IgD-negative memory B cell (primary cell): ENCODE measurements at regions not wholly inside any gene's neighbourhood (a gene's known extent, or its start where the extent isn't known, plus 50 kb on each side); places are given as distances from the start of the nearest gene placed in this dataset.
A peak's percentile ranks its signal among the peaks of the same experiment; 100 is the strongest.
"Not testable (repeated sequence)": the region's sequence is repeated elsewhere in the genome, so short reads cannot be mapped to it uniquely, and the experiment has no call there.

ENCODE experiments used
- H3K27ac Mint-ChIP-seq, 3 donors: one replicate each; pipeline ENCODE4 v1.8.0; 2020 to 2022; ENCODE audit warnings: mild to moderate bottlenecking in 3 of 3, mixed read lengths in 3 of 3, moderate library complexity in 1 of 3
- H3K27me3 Mint-ChIP-seq: one replicate; pipeline ENCODE4 v1.8.0; 2021; ENCODE audit warnings: mixed read lengths
- H3K36me3 Mint-ChIP-seq: one replicate; pipeline ENCODE4 v1.8.0; 2020; ENCODE audit warnings: mild to moderate bottlenecking, mixed read lengths
- H3K4me1 Mint-ChIP-seq, 3 donors: one replicate each; pipeline ENCODE4 v1.8.0; 2020 to 2022; ENCODE audit warnings: mixed read lengths in 3 of 3, mild to moderate bottlenecking in 1 of 3
- H3K4me3 Mint-ChIP-seq, 4 donors: one replicate each; pipeline ENCODE4 v1.8.0; 2020 to 2022; ENCODE audit warnings: mild to moderate bottlenecking in 4 of 4, mixed read lengths in 4 of 4, moderate library complexity in 3 of 4
- H3K9me3 Mint-ChIP-seq, 3 donors: one replicate each; pipeline ENCODE4 v1.8.0; 2020 to 2021; ENCODE audit warnings: mixed read lengths in 3 of 3, mild to moderate bottlenecking in 1 of 3

DNA sequence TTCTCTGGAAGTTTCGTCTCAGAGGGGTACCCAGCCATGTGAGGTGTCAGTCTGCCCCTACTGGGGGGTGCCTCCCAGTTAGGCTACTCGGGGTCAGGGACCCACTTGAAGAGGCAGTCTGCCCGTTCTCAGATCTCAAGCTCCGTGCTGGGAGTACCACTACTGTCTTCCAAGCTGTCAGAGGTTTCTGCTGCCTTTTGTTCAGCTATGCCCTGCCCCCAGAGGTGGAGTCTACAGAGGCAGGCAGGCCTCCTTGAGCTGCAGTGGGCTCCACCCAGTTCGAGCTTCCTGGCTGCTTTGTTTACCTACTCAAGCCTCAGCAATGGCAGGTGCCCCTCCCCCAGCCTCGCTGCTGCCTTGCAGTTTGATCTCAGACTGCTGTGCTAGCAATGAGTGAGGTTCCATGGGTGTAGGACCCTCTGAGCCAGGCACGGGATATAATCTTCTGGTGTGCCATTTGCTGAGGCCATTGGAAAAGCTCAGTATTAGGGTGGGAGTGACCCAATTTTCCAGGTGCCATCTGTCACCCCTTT, 71.0 kb upstream of the SH3GLB1 start:
- H3K36me3 Mint-ChIP-seq, H3K4me1 Mint-ChIP-seq, H3K27ac Mint-ChIP-seq, H3K4me3 Mint-ChIP-seq, H3K27me3 Mint-ChIP-seq: not testable (repeated sequence)
- peaks cover 0 to 14% (median 6%) of the 10 kb centered on the region in 3 donors for H3K9me3 Mint-ChIP-seq

DNA sequence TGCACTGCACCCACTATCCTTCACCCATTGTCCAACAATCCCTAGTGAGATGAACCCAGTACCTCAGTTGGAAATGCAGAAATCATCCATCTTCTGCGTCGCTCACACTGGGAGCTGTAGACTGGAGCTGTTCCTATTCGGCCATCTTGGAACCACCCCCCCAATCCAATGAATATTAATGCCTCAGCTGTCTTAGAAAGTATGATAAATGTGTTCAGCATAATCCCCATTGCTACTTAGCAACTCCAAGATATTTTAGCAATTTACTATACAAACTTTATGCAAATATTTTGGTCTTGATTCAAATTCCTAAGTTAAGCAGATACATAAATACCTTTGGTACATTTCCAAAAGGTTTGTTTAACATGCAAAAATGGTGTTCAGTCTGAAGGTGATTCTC, 70.5 kb upstream of the SH3GLB1 start:
- Mint-ChIP-seq H3K27me3 (peaks cover 8% of the 10 kb centered on the region), H3K9me3 (peaks cover 0 to 14% (median 5%) of the 10 kb centered on the region in 3 donors), H3K27ac (no peak overlapping the region), H3K4me1 (peaks cover 0 to 3% (median 0%) of the 10 kb centered on the region in 3 donors), H3K4me3 (peak overlapping the region in 2 of 4 donors; percentile 32 to 43), H3K36me3 (peaks cover 4% of the 10 kb centered on the region)

DNA sequence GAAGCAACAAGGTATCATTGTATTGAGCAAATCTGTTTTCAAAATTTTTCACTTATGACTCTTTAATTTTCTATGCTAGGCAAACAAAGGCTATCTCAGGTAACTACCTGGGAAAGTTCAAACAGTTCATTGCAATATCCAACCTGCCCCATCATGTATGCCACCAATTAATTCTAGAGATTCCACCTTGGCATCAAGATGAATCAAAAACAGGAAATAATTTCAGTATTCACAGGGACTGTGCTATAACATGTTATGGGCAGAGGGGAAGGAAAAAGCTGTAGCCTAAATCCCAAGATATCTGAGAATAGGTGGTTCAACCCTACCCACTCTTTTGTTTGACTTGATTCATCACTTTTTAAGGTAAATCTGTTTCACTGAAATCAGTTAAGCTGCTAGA, 67.5 kb upstream of the SH3GLB1 start:
- no peak overlapping the region for H3K27ac Mint-ChIP-seq
- peaks cover 0 to 3% (median 0%) of the 10 kb centered on the region in 3 donors for H3K4me1 Mint-ChIP-seq
- peaks cover 2% of the 10 kb centered on the region for H3K36me3 Mint-ChIP-seq
- no peak overlapping the region for H3K4me3 Mint-ChIP-seq
- peaks cover 0 to 4% (median 0%) of the 10 kb centered on the region in 3 donors for H3K9me3 Mint-ChIP-seq
- peaks cover 7% of the 10 kb centered on the region for H3K27me3 Mint-ChIP-seq

DNA sequence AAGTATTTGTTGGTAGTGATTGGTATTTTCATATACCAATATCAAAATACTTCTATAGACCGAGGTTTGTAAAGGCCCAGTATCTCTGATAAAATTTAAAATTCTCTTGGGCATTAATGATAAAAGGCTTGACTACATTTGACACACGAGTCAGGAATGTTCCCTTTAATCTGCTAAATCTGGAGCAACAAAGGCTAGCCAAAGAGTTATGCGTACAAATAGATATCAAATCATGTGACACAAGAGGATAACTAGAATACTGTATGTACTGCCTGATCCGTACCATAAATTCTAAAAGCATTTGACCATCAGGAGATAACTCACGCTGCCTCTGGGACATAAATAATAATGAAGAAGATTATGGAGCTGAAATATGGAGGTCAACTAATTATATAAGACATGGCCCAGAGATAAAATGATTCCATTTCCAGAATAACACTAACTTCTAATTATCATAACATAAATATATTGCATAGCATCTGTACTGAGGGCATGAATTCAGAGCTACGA, 64.2 kb upstream of the SH3GLB1 start:
- Mint-ChIP-seq H3K9me3 (peaks cover 0 to 1% (median 0%) of the 10 kb centered on the region in 3 donors), H3K4me3 (no peak overlapping the region), H3K27me3 (peaks cover 6% of the 10 kb centered on the region), H3K36me3 (peaks cover 2% of the 10 kb centered on the region), H3K27ac (no peak overlapping the region), H3K4me1 (peaks cover 0 to under 1% (median 0%) of the 10 kb centered on the region in 3 donors)

DNA sequence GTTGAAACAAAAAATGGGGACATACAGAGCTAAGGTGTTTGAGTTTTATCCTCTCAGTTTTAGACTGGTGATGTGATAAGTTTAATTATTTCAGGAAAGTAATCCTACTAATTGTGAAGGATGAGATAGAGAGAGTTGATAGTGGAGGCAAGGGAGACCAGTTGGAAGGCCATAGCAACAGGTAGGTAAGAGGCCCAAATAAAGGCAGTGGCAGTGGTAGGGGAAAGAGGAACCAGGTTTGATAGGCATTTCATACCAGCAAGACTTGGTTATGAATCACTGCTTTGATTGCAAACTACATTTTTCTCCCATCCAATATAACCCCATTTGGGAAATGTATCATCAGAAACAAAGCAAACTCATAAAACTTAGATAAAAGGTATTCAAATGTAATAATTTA, 63.1 kb upstream of the SH3GLB1 start:
- peaks cover 2% of the 10 kb centered on the region for H3K36me3 Mint-ChIP-seq
- H3K4me1 Mint-ChIP-seq, result peaks cover 0 to 5% (median 4%) of the 10 kb centered on the region in 3 donors
- no peak overlapping the region for H3K4me3 Mint-ChIP-seq
- peaks cover 0 to 3% (median 0%) of the 10 kb centered on the region in 3 donors for H3K9me3 Mint-ChIP-seq
- peaks cover 5% of the 10 kb centered on the region for H3K27me3 Mint-ChIP-seq
- no peak overlapping the region for H3K27ac Mint-ChIP-seq

DNA sequence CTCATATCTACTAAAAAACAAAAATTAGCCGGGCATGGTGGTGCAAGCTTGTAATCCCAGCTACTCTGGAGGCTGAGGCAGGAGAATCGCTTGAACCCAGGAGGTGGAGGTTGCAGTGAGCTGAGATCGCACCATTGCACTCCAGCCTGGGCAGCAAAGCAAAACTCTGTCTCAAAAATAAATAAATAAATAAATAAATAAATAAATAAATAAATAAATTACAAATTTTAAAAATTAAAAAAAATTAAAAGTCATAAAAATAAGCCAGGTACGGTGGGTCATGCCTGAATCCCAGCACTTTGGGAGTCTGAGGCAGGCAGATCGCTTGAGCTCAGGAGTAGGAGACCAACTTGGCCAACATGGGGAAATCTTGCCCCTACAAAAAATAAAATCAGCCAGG, 59.7 kb upstream of the SH3GLB1 start:
- H3K9me3 Mint-ChIP-seq, H3K4me3 Mint-ChIP-seq, H3K4me1 Mint-ChIP-seq: not testable (repeated sequence)

DNA sequence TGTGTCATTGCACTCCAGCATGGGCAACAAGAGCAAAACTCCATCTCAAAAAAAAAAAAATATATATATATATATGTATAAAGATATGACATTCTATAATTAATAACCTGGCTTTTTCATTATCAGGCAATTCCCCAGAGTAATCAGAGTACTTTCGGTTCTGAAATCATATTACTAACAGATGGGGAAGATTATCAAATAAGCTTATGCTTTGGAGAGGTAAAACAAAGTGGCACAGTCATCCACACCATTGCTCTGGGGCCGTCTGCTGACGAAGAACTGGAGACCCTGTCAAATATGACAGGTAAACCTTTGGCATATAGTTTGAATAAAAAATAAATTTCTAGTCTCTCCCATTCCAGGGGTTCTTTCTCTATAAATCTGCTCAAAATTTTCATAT, 58.5 kb upstream of the SH3GLB1 start:
- Mint-ChIP-seq H3K27me3 (no peaks in the 10 kb centered on the region), H3K4me1 (peaks cover 0 to 7% (median 6%) of the 10 kb centered on the region in 3 donors), H3K4me3 (no peak overlapping the region), H3K36me3 (no peaks in the 10 kb centered on the region), H3K27ac (no peak overlapping the region), H3K9me3 (peaks cover 0 to 3% (median 0%) of the 10 kb centered on the region in 3 donors)

More for the DNA sequence above, 59.7 kb upstream of the SH3GLB1 start:
- H3K27ac Mint-ChIP-seq, H3K27me3 Mint-ChIP-seq, H3K36me3 Mint-ChIP-seq: not testable (repeated sequence)

DNA sequence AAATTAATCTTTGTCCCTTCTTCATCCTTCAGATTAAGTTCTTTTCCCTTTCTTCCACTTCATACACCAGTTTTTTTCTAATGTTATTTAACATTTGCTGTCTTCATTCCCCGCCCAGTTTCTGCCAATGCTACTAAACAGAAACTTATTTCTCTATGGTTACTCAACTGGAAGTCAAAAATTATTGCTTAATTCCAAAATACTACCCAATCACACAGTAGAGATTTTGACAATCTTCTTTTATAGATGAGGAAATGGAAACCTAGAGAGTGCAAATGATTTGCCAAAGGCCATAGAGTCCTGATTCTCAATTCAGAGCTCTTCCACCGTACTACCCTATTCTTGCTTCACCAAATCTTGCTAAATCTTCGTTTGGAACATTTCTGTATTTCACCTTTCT, 58.1 kb upstream of the SH3GLB1 start:
- no peak overlapping the region for H3K4me3 Mint-ChIP-seq
- H3K4me1 Mint-ChIP-seq, result peaks cover 0 to 7% (median 6%) of the 10 kb centered on the region in 3 donors
- H3K27me3 Mint-ChIP-seq, result no peaks in the 10 kb centered on the region
- H3K9me3 Mint-ChIP-seq, result peaks cover 0 to 3% (median 0%) of the 10 kb centered on the region in 3 donors
- no peak overlapping the region for H3K27ac Mint-ChIP-seq
- H3K36me3 Mint-ChIP-seq, result no peaks in the 10 kb centered on the region

DNA sequence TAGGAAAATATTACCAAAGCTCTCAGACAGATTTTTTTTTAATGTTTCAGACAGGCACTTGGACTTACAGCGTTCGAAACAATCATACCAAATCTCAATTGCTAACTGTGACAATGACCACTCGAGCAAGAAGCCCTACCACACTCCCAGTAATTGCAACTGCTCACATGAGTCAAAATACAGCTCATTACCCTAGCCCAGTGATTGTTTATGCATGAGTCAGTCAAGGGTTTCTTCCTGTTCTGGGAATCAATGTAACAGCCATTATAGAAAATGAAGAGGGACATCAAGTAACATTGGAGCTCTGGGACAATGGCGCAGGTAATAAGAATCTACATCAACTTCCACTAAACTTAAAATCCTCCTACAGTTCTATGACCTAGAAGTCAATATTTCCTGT, 56.1 kb upstream of the SH3GLB1 start:
- peaks cover 0 to 3% (median 0%) of the 10 kb centered on the region in 3 donors for H3K9me3 Mint-ChIP-seq
- H3K36me3 Mint-ChIP-seq, result no peaks in the 10 kb centered on the region
- H3K27ac Mint-ChIP-seq, result no peak overlapping the region
- peaks cover 0 to 7% (median 6%) of the 10 kb centered on the region in 3 donors for H3K4me1 Mint-ChIP-seq
- H3K27me3 Mint-ChIP-seq, result no peaks in the 10 kb centered on the region
- peak overlapping the region in 1 of 4 donors; percentile 20 for H3K4me3 Mint-ChIP-seq

DNA sequence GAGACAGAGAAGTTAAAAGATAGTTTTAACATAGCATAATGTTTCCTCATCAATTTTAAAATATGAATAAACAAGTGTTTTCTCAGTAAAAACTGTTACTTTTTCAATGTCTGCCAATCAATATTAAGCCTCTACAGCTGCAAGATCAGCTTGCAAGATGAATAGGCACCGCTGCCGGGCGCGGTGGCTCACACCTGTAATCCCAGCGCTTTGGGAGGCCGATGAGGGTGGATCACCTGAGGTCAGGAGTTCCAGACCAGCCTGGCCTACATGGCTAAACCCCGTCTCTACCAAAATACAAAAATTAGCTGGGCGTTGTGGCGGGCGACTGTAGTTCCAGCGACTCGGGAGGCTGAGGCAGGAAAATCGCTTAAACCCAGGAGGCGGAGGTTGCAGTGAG, 54.8 kb upstream of the SH3GLB1 start:
- Mint-ChIP-seq H3K27me3 (no peaks in the 10 kb centered on the region), H3K27ac (no peak overlapping the region), H3K36me3 (no peaks in the 10 kb centered on the region), H3K4me3 (no peak overlapping the region), H3K9me3 (peaks cover 0 to 3% (median 0%) of the 10 kb centered on the region in 3 donors), H3K4me1 (peaks cover 0 to 7% (median 6%) of the 10 kb centered on the region in 3 donors)

DNA sequence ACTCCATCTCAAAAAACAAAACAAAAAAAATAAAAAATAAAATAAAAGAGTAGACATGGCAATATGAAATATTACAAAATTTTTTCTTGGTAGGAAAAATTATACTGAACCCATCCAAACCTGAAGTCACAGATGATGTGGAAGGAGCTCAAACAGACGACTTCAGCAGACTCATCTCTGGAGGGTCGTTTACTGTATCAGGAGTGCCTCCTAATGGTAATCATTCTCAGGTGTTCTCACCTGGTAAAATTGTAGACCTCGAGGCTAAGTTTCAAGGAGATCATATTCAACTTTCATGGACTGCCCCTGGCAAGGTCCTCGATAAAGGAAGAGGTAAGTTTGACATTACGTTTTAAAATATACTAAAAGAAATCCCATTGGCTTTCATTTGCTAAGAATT, 54.3 kb upstream of the SH3GLB1 start:
- Mint-ChIP-seq H3K9me3 (peaks cover 0 to 3% (median 0%) of the 10 kb centered on the region in 3 donors), H3K4me1 (peaks cover 0 to 7% (median 6%) of the 10 kb centered on the region in 3 donors), H3K27ac (no peak overlapping the region), H3K27me3 (no peaks in the 10 kb centered on the region), H3K4me3 (no peak overlapping the region), H3K36me3 (no peaks in the 10 kb centered on the region)
